DOHH2 (cell line): ENCODE measurements at regions not wholly inside any gene's neighbourhood (a gene's known extent, or its start where the extent isn't known, plus 50 kb on each side); places are given as distances from the start of the nearest gene placed in this dataset.

Experiments
- H3F3A ChIP-seq: fragments of 200-600 bp; sonication (generic), shearing (Covaris generic); 2 replicates; pipeline ENCODE4 v1.6.0; 2016; ENCODE audit warnings: antibody characterized with exemption, mild to moderate bottlenecking; ENCODE audit not compliant: control insufficient read depth, insufficient read depth
- H3K27ac ChIP-seq: fragments of 200-600 bp; sonication (generic); 2 replicates; pipeline ENCODE4 v1.5.1; 2014; ENCODE audit warnings: low read depth, mild to moderate bottlenecking, low read length, moderate library complexity
- H3K27me3 ChIP-seq: fragments of 200-600 bp; sonication (generic); 2 replicates; pipeline ENCODE4 v1.6.1; 2014; ENCODE audit warnings: mild to moderate bottlenecking, low read length, mixed read lengths; ENCODE audit not compliant: control insufficient read depth
- H3K36me3 ChIP-seq: fragments of 200-600 bp; sonication (generic); 2 replicates; pipeline ENCODE4 v1.6.1; 2014; ENCODE audit warnings: mild to moderate bottlenecking, low read length, moderate library complexity, mixed read lengths; ENCODE audit not compliant: control insufficient read depth
- H3K4me1 ChIP-seq: fragments of 200-600 bp; sonication (generic); 2 replicates; pipeline ENCODE4 v1.6.1; 2014; ENCODE audit warnings: mild to moderate bottlenecking, low read length, mixed read lengths; ENCODE audit not compliant: control insufficient read depth
- H3K4me2 ChIP-seq: fragments of 200-600 bp; sonication (generic); 2 replicates; pipeline ENCODE4 v1.6.0; 2014; ENCODE audit warnings: mild to moderate bottlenecking, low read length, moderate library complexity
- H3K4me3 ChIP-seq: fragments of 200-600 bp; sonication (generic); 2 replicates; pipeline ENCODE4 v1.5.1; 2014; ENCODE audit warnings: mild to moderate bottlenecking, low read length, mixed read lengths
- H3K79me2 ChIP-seq: fragments of 200-600 bp; sonication (generic); 2 replicates; pipeline ENCODE4 v1.6.1; 2014; ENCODE audit warnings: mild to moderate bottlenecking, low read length, mixed read lengths; ENCODE audit not compliant: control insufficient read depth
- H3K9me2 ChIP-seq: fragments of 200-600 bp; sonication (generic); replicated peaks from 2 replicates; pipeline ENCODE4 v1.6.1; 2014; ENCODE audit warnings: mild to moderate bottlenecking, low read length, mixed read lengths; ENCODE audit not compliant: control insufficient read depth
- H3K9me3 ChIP-seq: fragments of 200-600 bp; sonication (generic); 2 replicates; pipeline ENCODE4 v1.6.1; 2014; ENCODE audit warnings: antibody characterized with exemption, low read length, mixed read lengths; ENCODE audit not compliant: control insufficient read depth, insufficient read depth
- H4K20me1 ChIP-seq: fragments of 200-600 bp; sonication (generic); 2 replicates; pipeline ENCODE4 v1.6.0; 2014; ENCODE audit warnings: low read depth, mild to moderate bottlenecking, antibody characterized with exemption, low read length, moderate library complexity; ENCODE audit not compliant: control insufficient read depth, insufficient read depth
- CTCF ChIP-seq: fragments of 200-600 bp; sonication (generic); IDR thresholded peaks from one replicate; pipeline ENCODE4 v1.5.1; 2014; ENCODE audit warnings: antibody characterized with exemption, mild to moderate bottlenecking, low read depth, low read length; ENCODE audit not compliant: poor library complexity, severe bottlenecking
- EZH2phosphoT487 ChIP-seq: fragments of 200-600 bp; sonication (generic); IDR thresholded peaks from 2 replicates; pipeline ENCODE4 v1.6.1; 2017; ENCODE audit warnings: borderline replicate concordance, mild to moderate bottlenecking, antibody characterized with exemption, low read length, moderate library complexity, mixed read lengths

GRCh38 chr15:29361560-29361959 lies 91.9 kb upstream of the NSMCE3 start:
- no peak overlapping the region for H3K27ac ChIP-seq
- H3K4me2 ChIP-seq: no peak overlapping the region
- no peaks in the 10 kb centered on the region for H3K9me3 ChIP-seq
- no peaks in the 10 kb centered on the region for H3K9me2 ChIP-seq
- no peaks in the 10 kb centered on the region for H3F3A ChIP-seq
- H3K27me3 ChIP-seq: no peaks in the 10 kb centered on the region
- H3K4me1 ChIP-seq: no peaks in the 10 kb centered on the region
- H4K20me1 ChIP-seq: no peaks in the 10 kb centered on the region
- no peaks in the 10 kb centered on the region for H3K36me3 ChIP-seq
- TF ChIP-seq CTCF (no peak), EZH2phosphoT487 (no peak)
- H3K4me3 ChIP-seq: no peak overlapping the region
- no peaks in the 10 kb centered on the region for H3K79me2 ChIP-seq

- no peaks in the 10 kb centered on the region for H3K4me1 ChIP-seq
- no peaks in the 10 kb centered on the region for H3K27me3 ChIP-seq
- no peaks in the 10 kb centered on the region for H3K9me3 ChIP-seq
- no peaks in the 10 kb centered on the region for H3K36me3 ChIP-seq
- H4K20me1 ChIP-seq: no peaks in the 10 kb centered on the region
- TF ChIP-seq CTCF (no peak), EZH2phosphoT487 (no peak)
- no peak overlapping the region for H3K27ac ChIP-seq
- no peak overlapping the region for H3K4me3 ChIP-seq
- H3K4me2 ChIP-seq: no peak overlapping the region
- no peaks in the 10 kb centered on the region for H3K79me2 ChIP-seq
- no peaks in the 10 kb centered on the region for H3F3A ChIP-seq
- no peaks in the 10 kb centered on the region for H3K9me2 ChIP-seq
Observed at GRCh38 chr15:29360152-29360551, 90.5 kb upstream of the NSMCE3 start.

- no peaks in the 10 kb centered on the region for H3K9me2 ChIP-seq
- H3F3A ChIP-seq: no peaks in the 10 kb centered on the region
- H3K27ac ChIP-seq: no peak overlapping the region
- no peaks in the 10 kb centered on the region for H3K4me1 ChIP-seq
- H3K27me3 ChIP-seq: no peaks in the 10 kb centered on the region
- no peaks in the 10 kb centered on the region for H3K79me2 ChIP-seq
- H3K4me3 ChIP-seq: no peak overlapping the region
- no peak overlapping the region for H3K4me2 ChIP-seq
- TF ChIP-seq CTCF: no peak
- H4K20me1 ChIP-seq: no peaks in the 10 kb centered on the region
- no peaks in the 10 kb centered on the region for H3K36me3 ChIP-seq
- H3K9me3 ChIP-seq: no peaks in the 10 kb centered on the region
Observed at GRCh38 chr15:29356786-29357185, 87.2 kb upstream of the NSMCE3 start.

GRCh38 chr15:29355477-29355876 lies 85.9 kb upstream of the NSMCE3 start:
- no peaks in the 10 kb centered on the region for H3K9me2 ChIP-seq
- no peaks in the 10 kb centered on the region for H3K36me3 ChIP-seq
- TF ChIP-seq CTCF (no peak), EZH2phosphoT487 (no peak)
- H3K4me3 ChIP-seq: no peak overlapping the region
- no peaks in the 10 kb centered on the region for H3K79me2 ChIP-seq
- no peaks in the 10 kb centered on the region for H3K9me3 ChIP-seq
- H3K27ac ChIP-seq: no peak overlapping the region
- H3F3A ChIP-seq: no peaks in the 10 kb centered on the region
- no peak overlapping the region for H3K4me2 ChIP-seq
- no peaks in the 10 kb centered on the region for H3K27me3 ChIP-seq
- H3K4me1 ChIP-seq: no peaks in the 10 kb centered on the region
- no peaks in the 10 kb centered on the region for H4K20me1 ChIP-seq
